ENCODE measurements at regions not wholly inside any gene's neighbourhood (a gene's known extent, or its start where the extent isn't known, plus 50 kb on each side); places are given as distances from the start of the nearest gene placed in this dataset.

DNA sequence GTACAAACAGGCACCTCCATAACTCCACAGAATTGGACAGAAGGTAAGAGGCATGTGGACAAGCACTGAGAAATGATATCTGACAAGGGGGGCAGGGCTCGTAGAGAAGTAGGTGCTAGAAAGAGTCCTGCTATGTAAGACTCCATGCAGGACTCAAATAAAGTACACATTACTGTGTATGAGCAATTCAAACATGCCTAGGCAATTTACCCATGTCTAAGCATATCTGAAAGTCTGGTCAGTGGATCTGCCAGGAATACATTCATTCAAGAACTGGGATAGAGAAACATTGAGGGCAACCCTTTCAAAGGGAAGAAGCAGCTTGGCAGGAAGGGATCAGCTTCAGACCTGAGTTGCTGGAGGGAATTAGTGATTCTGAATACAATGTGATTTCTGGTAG is 174.1 kb upstream of the MCTP2 start:
- no peaks in the 10 kb centered on the region for H3K36me3 ChIP-seq (replicated peaks; ENCODE audit: control insufficient read depth, insufficient read depth, low read length)
- DNase-seq, result no peak
- H3K27me3 ChIP-seq (ENCODE audit: control insufficient read depth, insufficient read depth, low read length), result no peaks in the 10 kb centered on the region
- no peak overlapping the region for H3K4me3 ChIP-seq (ENCODE audit: insufficient read depth, low read depth, low read length)

DNA sequence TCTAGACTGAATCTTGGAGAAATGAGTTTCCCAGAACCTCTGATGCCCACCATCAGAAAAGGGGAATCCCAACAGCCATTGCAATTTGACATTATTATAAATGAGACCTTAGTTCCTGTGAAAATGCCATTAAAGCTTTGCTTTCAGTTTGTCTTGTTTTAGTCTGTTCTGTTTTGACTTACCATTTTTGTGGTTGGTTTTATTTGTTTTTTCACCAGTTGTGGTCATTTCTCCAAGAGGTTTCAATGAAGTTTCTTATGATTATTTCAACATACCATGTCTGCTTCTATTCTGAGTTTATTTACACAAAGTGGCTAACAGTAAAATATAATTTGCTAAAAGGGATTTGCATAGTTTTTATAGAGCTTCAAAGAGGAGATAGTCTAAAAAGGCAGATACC is 175.0 kb upstream of the MCTP2 start:
- H3K27me3 ChIP-seq (ENCODE audit: control insufficient read depth, insufficient read depth, low read length), result no peaks in the 10 kb centered on the region
- DNase-seq, result no peak
- H3K4me3 ChIP-seq (ENCODE audit: insufficient read depth, low read depth, low read length), result no peak overlapping the region

DNA sequence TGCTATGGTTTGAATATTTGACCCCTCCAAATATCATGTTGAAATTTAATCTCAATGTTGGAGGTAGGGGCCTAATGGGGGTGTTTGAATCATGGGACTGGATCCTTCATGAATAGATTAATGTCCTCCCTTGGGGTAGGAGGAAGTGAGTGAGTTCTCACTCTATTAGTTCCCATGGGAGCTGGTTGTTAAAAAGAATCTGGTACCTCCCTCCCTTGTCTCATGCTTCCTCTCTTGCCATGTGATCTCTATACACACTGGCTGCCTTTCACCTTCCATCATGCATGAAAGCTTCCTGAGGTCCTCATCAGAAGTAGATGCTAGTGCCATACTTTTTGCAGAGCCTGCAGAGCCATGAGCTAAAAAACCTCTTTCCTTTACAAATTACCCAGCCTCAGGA is 177.7 kb upstream of the MCTP2 start:
- Histone ChIP-seq H3K36me3 (replicated peaks; ENCODE audit: control insufficient read depth, insufficient read depth, low read length) (no peaks in the 10 kb centered on the region), H3K27me3 (ENCODE audit: control insufficient read depth, insufficient read depth, low read length) (no peaks in the 10 kb centered on the region), H3K4me3 (ENCODE audit: insufficient read depth, low read depth, low read length) (no peak overlapping the region)
- no peak for DNase-seq

More for the DNA sequence above, 175.0 kb upstream of the MCTP2 start:
- no peaks in the 10 kb centered on the region for H3K36me3 ChIP-seq (replicated peaks; ENCODE audit: control insufficient read depth, insufficient read depth, low read length)

DNA sequence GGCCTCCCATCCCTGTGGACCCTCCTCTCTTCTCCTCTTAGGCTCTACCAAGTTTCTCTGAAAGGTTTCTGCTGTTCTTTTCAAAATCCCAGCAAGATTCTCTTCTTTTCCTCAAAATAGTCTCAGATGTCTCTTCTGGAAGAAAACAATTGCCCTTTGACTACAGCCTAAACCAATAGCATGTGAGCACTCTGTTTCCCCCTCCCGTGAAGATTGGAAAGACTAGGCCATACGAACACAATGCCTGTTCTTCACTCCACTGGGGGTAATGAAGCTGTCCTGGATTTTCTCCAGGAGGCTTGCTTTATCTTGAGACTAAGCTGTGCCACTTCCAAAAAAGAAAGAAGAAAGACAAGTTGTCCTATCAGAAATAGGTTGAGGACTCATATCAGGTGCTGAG is 178.7 kb upstream of the MCTP2 start:
- H3K4me3 ChIP-seq (ENCODE audit: insufficient read depth, low read depth, low read length), result no peak overlapping the region
- DNase-seq, result no peak
- no peaks in the 10 kb centered on the region for H3K36me3 ChIP-seq (replicated peaks; ENCODE audit: control insufficient read depth, insufficient read depth, low read length)
- H3K27me3 ChIP-seq (ENCODE audit: control insufficient read depth, insufficient read depth, low read length), result no peaks in the 10 kb centered on the region

DNA sequence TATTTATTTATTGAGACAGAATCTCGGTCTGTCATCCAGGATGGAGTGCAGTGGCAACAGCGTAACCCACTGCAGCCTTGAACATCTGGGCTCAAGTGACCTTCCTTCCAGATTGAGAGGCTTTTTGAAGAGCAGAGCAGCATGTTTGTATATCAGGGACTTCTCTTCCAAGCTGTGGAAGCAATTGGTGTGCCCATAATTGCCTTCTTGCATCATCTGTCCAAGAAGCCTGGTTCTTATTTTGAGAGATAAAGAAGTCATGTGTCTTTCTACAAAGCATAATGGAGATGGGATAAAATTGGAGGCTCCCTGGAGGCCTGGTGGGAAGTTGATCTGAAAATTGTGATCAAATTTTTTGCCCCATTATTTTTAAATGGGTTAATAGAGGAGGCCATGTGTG is 183.8 kb upstream of the MCTP2 start:
- no peaks in the 10 kb centered on the region for H3K36me3 ChIP-seq (replicated peaks; ENCODE audit: control insufficient read depth, insufficient read depth, low read length)
- no peak for DNase-seq
- no peak overlapping the region for H3K4me3 ChIP-seq (ENCODE audit: insufficient read depth, low read depth, low read length)
- no peaks in the 10 kb centered on the region for H3K27me3 ChIP-seq (ENCODE audit: control insufficient read depth, insufficient read depth, low read length)

DNA sequence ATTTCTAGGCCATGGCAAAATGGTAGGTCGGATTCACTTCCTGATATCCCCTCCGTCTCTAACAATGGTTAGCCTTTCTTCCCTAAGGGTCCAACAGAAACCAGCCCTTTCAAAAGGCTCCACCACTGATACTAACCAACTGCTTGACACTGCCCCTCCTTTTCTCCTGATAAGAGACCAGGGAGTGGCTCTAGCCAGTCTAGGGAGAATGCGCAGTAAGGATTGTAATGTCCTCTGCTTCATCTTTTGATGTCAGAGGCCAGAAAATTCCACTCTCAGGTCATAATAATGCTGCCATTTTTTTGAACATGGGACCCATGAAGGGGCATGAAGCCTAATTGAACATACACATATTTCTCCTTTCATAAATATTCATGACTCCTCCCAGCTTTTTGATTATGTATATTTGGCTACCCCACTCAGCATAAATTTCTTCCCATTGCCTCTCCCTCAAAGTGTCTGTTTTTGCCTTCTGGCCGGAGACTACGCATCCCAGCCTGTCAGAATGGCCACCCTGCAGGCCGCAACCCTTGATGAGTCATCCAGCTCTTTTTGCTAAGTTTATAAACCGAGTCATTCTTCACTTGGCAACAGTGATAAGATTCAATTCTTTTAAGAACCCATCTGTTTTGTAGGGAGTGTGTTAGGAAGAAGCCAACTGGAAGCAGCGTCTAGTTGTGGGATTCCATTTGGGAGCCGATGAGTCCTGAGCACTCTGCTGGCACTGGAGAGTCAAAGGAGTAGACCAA is 189.0 kb upstream of the MCTP2 start:
- DNase-seq, result no peak
- H3K27me3 ChIP-seq (ENCODE audit: control insufficient read depth, insufficient read depth, low read length), result no peaks in the 10 kb centered on the region
- no peaks in the 10 kb centered on the region for H3K36me3 ChIP-seq (replicated peaks; ENCODE audit: control insufficient read depth, insufficient read depth, low read length)
- H3K4me3 ChIP-seq (ENCODE audit: insufficient read depth, low read depth, low read length), result no peak overlapping the region

DNA sequence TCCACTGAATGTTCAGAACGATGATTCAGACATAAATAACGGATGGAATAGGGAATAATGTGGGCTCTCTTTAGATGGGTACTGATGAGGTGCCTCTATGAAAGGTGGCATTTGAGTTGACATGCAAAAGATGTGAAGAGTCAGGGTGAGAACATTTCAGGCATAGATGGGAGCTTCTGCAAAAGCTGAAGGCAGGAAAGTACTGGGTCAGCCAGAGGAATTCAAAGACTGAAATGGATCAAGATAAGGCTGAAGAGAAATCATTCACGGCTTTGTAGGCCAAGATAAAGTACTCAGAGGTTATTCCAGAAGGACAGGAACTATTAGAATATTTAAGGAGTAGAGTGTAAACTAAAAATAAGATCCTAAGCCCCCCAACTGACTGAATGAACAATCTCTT is 189.6 kb upstream of the MCTP2 start:
- no peaks in the 10 kb centered on the region for H3K27me3 ChIP-seq (ENCODE audit: control insufficient read depth, insufficient read depth, low read length)
- H3K36me3 ChIP-seq (replicated peaks; ENCODE audit: control insufficient read depth, insufficient read depth, low read length), result no peaks in the 10 kb centered on the region
- H3K4me3 ChIP-seq (ENCODE audit: insufficient read depth, low read depth, low read length), result no peak overlapping the region
- DNase-seq, result no peak

DNA sequence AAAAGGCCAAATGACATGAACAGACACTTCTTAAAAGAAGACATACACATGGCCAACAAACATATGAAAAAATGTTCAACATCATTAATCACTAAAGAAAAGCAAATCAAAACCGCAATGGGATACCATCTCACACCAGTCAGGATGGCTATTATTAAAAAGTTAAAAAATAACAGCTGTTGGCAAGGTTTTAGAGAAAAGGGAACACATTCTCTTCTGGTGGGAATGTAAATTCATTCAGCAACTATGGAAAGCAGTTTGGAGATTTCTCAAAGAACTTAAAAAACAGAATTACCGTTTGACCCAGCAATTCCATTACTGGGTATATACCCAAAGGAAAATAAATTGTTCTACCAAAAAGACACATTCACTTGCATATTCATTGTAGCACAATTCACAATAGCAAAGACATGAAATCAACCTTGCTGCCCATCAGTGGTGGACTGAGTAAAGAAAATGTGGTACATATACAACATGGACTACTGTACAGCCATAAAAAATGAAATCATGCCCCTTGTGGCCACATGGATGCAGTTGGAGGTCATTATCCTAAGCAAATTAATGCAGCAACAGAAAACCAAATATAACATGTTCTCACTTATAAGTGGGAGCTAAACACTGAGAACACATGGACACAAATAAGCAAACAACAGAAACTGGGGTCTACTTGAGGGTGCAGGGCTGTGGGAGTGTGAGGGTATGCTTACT is 190.7 kb upstream of the MCTP2 start:
- DNase-seq, result no peak
- Histone ChIP-seq H3K4me3 (ENCODE audit: insufficient read depth, low read depth, low read length) (no peak overlapping the region), H3K36me3 (replicated peaks; ENCODE audit: control insufficient read depth, insufficient read depth, low read length) (no peaks in the 10 kb centered on the region), H3K27me3 (ENCODE audit: control insufficient read depth, insufficient read depth, low read length) (no peaks in the 10 kb centered on the region)

DNA sequence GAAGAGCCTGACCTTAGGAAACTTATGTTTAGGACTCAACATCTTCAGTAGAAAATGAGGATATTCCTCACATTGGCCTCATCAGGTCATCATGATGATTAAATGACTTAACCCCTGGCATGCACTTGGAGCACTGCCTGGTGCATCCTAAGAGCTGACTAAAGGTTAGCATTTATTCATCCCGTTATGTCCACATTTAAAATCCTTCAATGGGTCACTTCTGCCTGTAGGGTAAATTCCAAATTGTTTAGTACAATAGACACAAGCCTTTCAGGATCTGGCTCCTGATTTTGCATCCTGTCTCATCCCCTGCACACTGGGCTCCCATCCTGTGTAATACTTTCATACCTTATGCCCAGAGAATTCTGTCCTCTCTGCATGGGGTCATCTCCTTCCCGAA is 195.2 kb upstream of the MCTP2 start:
- H3K4me3 ChIP-seq (ENCODE audit: insufficient read depth, low read depth, low read length), result no peak overlapping the region
- H3K27me3 ChIP-seq (ENCODE audit: control insufficient read depth, insufficient read depth, low read length), result no peaks in the 10 kb centered on the region
- H3K36me3 ChIP-seq (replicated peaks; ENCODE audit: control insufficient read depth, insufficient read depth, low read length), result no peaks in the 10 kb centered on the region
- no peak for DNase-seq

DNA sequence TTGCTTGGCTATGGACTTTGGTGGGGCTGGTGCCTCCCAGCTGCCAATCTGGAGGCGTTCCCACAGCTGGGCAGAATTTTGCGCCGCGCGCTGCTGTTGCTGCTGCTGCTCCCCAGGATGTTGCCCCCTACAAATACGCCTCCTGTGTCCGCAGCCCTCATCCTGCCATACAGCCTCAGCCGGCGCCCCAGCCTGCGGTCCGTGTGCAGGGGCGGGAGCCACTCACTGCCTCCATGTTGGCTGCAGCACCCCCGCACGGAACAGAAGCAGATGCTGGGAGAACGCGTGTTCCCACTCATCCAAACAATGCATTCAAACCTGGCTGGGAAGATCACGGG is 197.7 kb upstream of the MCTP2 start:
- H3K4me3 ChIP-seq (ENCODE audit: insufficient read depth, low read depth, low read length), result no peak overlapping the region
- H3K36me3 ChIP-seq (replicated peaks; ENCODE audit: control insufficient read depth, insufficient read depth, low read length), result no peaks in the 10 kb centered on the region
- no peak for DNase-seq
- no peaks in the 10 kb centered on the region for H3K27me3 ChIP-seq (ENCODE audit: control insufficient read depth, insufficient read depth, low read length)

DNA sequence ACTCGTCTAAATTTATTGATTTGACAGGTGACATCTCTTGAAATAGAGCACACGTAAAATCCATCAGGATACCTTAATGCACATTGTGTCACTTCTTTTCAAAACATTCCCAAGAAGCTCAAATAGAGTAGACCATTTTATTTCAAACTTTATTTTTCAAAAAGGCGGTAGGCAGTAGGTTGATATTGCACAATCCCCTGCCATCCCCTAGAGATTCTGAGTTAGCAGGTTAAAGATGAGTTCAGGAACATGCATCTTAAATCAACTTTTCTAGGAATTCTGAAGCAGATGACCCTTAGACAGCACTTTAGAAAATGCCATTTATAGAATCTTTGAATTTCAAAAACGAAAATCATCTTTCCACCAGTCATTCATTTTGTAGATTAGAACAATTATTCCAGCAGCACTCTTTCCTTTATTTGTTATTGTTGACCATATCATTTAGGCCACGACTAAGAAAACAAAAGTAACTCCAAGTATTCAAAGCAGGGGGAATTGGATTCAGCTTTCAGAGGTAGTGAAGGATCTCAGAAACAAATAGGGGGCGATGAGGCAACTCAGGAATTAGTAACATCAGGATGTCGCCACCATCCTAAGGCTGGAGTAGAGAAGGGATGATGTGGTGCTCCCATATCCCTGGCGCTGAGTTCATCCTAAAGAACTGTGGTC is 198.2 kb upstream of the MCTP2 start:
- no peaks in the 10 kb centered on the region for H3K27me3 ChIP-seq (ENCODE audit: control insufficient read depth, insufficient read depth, low read length)
- no peak for DNase-seq
- H3K36me3 ChIP-seq (replicated peaks; ENCODE audit: control insufficient read depth, insufficient read depth, low read length), result no peaks in the 10 kb centered on the region
- no peak overlapping the region for H3K4me3 ChIP-seq (ENCODE audit: insufficient read depth, low read depth, low read length)

DNA sequence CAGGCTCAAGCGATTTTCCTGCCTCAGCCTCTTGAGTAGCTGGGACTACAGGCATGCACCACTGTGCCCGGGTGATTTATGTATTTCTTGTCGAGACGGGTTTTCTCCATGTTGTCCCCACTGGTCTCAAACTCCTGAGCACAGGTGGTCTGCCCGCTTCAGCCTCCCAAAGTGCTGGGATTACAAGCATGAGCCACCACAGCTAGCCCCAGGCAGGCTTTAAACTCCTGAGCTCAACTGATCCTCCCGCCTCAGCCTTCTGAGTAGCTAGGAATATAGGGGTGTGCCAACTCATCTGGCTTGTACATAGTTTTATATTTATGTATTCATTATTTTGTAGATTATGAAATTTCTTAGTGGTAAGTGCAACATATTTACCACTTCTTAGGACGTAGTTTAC is 198.8 kb upstream of the MCTP2 start:
- no peak overlapping the region for H3K4me3 ChIP-seq (ENCODE audit: insufficient read depth, low read depth, low read length)
- DNase-seq, result no peak
- no peaks in the 10 kb centered on the region for H3K36me3 ChIP-seq (replicated peaks; ENCODE audit: control insufficient read depth, insufficient read depth, low read length)
- H3K27me3 ChIP-seq (ENCODE audit: control insufficient read depth, insufficient read depth, low read length), result no peaks in the 10 kb centered on the region

DNA sequence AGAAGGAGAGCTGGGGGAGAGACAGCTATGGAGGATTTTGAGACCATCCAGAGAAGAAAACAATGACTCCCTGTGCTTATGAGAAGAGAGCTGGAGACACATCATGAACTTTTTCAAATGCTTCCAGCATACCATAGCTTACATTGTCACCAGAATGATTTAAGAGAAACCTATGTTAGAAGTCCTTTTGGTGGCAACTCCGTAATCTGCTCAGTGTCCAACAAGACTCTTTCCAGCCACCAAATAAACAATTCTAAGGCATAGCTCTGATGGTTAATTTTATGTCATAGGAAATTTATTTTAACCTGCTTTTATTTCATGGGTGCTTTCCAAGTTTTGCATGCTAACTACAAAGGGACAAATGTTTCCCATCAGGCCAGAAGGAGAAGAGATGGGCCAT is 200.3 kb upstream of the MCTP2 start:
- no peaks in the 10 kb centered on the region for H3K27me3 ChIP-seq (ENCODE audit: control insufficient read depth, insufficient read depth, low read length)
- no peak for DNase-seq

DNA sequence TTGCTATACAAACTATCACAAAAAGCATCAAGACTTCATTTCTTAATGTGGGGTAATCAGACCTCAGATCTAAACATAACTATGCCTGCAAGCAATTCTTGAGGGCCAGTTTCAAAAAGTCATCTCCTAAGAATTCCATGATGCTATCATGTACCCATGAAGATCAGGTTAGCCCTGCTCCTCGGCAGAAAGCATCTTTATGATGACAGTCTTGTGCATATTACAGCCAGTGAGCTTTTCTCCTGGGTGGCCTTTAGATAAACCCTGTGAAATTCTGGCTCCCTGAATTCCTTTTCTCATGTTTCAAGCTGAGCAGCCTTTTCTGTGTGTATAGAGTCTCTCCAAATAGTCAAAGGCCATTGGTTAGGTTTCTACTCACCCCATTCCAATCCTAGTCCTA is 201.9 kb upstream of the MCTP2 start:
- Histone ChIP-seq H3K27me3 (ENCODE audit: control insufficient read depth, insufficient read depth, low read length) (no peaks in the 10 kb centered on the region), H3K4me3 (ENCODE audit: insufficient read depth, low read depth, low read length) (no peak overlapping the region), H3K36me3 (replicated peaks; ENCODE audit: control insufficient read depth, insufficient read depth, low read length) (no peaks in the 10 kb centered on the region)
- DNase-seq, result no peak

More for the DNA sequence above, 200.3 kb upstream of the MCTP2 start:
- no peak overlapping the region for H3K4me3 ChIP-seq (ENCODE audit: insufficient read depth, low read depth, low read length)
- no peaks in the 10 kb centered on the region for H3K36me3 ChIP-seq (replicated peaks; ENCODE audit: control insufficient read depth, insufficient read depth, low read length)

DNA sequence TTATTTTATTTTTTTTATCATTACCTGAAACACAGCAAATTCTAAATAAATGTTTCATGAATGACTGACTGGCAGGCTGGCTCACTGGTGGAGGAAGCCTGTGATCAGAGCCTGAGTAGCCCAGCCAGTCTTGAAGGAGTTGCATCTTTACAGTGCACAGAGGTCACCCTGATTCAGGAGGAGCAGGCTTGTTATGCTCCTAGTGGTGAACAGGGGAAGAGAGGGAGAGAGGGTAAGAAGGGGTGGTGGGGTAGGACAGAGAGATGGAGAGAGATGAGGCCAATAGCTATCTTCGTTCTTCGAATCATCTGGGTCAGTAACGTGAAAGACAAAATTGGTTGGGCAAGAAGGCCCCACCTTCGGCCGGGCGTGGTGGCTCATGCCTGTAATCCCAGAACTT is 202.6 kb upstream of the MCTP2 start:
- no peak for DNase-seq
- Histone ChIP-seq H3K36me3 (replicated peaks; ENCODE audit: control insufficient read depth, insufficient read depth, low read length) (no peaks in the 10 kb centered on the region), H3K4me3 (ENCODE audit: insufficient read depth, low read depth, low read length) (no peak overlapping the region), H3K27me3 (ENCODE audit: control insufficient read depth, insufficient read depth, low read length) (no peaks in the 10 kb centered on the region)

Data from H7 (cell line).